ENCODE measurements at regions not wholly inside any gene's neighbourhood (a gene's known extent, or its start where the extent isn't known, plus 50 kb on each side); places are given as distances from the start of the nearest gene placed in this dataset.

- TF ChIP-seq POLR2AphosphoS5 (IDR thresholded peaks at IDR 0.05): no peak
- TF ChIP-seq POLR2A (IDR thresholded peaks at IDR 0.05): no peak
- no peak for TF ChIP-seq EP300 (IDR thresholded peaks at IDR 0.05)
These were observed 59.5 kb upstream of the KY start for GRCh38 chr3:134710313-134710680.

Data from sigmoid colon (tissue), 4 donors.